SHP77 (cell line): ENCODE measurements at regions not wholly inside any gene's neighbourhood (a gene's known extent, or its start where the extent isn't known, plus 50 kb on each side); places are given as distances from the start of the nearest gene placed in this dataset.

ENCODE experiments used
- DNase-seq, 2 experiments: peaks; one replicate each; lab custom pipeline; 2025; lab: John Stamatoyannopoulos, UW

DNA sequence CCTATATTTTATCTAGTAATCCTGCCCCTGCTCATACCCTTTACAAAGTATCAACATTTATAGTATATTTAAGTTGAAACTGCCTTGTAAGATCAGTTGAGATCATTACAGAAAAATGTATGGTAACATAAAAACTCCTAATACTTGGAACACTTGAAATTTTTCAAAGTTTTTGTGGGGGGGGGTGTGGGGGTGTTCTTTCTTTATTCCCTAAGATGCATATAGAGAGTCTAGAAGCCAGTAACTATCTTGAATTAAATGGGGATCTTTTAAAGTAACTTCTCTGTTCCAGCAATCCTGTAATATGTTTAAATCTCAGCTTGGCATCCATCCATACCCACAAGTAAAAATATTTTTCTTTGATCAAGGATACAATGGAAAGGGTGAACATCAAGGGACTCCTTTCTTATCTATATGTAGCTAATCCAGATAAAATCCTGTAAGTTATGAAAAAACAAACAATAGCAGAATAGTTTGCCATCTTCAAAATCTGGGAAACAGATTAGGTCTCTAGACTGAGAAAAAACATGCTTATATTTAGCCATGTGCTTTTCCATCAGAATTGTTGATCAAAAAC lies 455.3 kb downstream of the MEIS1 start:
- DNase-seq = no peak

DNA sequence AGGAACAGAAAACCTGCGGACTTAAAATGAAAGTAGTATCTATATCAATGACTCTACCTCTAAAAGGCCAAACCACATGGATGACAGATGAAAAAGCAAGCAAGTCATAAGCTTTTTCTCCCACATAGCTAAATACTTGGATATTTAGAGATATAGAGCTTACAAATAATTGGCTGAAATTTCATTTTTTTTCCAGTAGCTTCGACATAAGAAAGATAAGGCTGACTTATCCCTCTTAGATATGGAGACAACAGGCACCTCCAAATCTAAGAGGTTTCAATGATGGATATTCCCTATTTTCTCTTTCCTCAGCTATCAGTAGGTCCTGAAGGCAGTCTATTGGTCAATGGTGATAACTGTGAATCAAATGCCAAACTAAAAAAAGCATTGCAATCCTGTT lies 460.3 kb downstream of the MEIS1 start:
- DNase-seq = no peak

DNA sequence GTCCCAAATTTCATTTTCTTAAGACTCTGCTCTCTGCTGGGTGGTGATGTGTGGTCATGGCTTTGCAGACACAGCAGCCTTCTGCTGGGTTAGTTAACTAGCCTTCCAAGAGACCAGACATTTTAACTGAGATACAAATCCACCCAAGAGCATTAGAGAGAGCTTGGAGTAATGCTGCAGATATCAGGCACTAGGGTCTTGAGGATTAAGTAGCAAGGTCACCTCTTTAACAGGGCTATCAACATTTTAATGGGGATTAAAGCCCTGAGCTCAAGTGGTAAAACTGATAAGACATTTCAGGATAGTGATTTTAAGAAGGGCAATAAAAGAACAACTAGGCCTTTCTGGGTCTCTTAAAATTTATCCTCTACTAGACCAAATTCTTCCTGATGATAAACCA lies 461.2 kb downstream of the MEIS1 start:
- no peak for DNase-seq

DNA sequence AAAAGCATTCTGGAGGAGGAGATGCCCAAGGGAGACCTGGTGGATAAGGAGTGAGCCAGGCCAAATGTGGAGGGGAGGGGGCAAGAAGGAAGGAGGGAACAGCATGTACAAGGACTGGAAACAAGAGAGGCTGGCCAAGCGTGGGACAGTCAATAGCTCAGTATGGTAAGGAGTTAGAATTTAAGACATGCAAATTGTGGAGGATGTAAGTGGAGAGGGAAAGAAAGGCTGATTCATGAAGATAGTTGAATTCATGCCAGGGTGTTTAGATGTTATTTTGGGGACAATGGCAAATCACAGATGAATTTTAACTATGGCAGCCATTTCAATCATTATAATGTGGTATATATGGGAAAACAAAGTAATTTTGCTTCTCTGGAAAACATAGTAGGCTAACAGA lies 462.3 kb downstream of the MEIS1 start:
- no peak for DNase-seq

DNA sequence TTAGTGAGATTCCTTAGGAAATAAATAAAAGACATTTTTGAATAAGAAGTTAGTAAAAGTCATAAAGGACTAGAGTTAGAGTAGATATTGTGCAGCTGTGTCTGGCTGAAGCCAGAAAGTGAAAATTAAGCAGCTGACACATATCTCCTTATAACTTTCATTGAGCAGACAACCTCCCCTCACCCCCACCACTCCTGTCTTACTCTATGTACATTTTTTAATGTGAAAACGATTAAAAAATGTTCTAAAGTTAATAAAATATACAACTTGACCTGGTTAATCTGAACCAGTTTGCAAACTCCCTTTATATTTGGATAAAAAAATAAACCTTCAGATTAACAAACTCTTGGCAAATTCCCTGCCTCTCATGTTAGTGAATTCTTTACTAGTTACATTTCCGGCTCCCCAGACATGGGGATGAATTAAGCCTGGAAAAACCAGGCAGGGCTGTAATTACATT lies 462.8 kb downstream of the MEIS1 start:
- DNase-seq = no peak

DNA sequence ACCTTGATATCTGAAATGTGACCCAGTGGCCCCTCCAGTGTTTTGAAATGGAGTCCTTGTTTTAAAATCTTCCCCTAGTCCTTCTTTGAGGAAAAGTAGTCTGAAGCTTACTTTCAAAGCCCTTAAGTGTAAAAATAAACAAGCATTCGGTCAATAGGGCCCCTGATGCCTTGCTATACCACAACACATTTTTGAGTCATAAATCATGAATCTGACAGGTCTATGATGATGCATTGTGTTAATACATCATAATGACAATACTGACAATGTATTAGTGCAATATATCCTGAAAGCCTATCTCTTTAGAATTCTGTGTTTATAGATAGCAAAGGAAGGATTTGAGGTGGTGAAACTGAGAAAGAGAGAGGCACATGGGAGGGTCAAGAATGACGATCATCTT lies 464.2 kb downstream of the MEIS1 start:
- no peak for DNase-seq

DNA sequence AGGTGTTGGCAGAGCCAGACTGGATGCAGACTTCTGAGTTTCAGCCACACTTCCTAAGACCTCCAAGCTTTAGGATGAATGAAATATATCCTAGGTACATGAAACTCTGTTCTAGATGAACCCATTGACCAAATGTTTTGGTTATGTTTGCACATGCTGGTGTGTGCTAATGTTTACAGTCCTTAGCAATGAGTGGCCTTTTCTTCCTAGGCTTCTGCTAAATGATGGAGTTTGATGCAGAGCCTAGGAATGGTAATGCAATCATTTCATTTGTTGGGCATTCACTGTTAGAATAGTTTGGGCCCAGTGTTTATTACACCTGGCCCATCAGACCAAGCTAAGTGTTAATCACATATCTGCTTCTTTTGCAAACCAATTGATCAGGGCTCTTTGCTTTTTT lies 464.7 kb downstream of the MEIS1 start:
- no peak for DNase-seq

DNA sequence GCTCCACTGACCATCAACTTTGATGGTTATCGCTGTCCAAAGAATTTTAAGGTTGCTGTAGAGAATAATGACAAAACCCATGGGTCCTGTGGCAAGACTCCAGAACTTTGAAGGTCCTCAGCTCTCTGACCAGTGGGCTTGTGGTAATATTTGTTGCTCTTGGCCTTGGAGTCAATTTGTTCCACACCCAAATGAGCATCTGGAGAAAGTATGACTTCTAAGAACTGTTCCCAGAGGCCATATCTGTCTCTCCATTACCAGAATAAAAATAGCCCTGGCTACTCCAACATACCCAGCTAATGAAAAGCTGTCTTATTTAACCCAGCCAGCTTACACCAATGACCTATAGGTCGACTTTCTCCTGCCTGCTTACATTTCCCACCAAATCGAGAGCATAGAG lies 466.4 kb downstream of the MEIS1 start:
- DNase-seq = no peak

DNA sequence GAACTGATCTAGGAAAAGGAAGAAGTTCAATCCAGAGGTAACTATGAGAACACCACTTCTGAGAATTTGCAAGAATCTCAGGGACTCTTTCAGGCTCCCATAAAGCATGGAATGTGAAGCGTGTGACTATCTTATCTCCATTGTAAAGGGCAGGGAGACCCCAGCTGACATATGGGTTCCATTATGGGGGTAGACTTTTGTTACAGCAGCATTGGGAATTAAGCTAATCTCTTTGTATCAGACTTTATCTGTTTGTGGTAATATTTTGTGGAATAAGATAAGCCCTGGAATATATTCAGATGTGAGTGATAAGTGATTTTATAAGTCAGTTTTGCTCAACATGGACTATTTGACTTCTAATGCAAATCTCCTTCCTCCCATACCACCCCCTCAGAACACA lies 468.3 kb downstream of the MEIS1 start:
- no peak for DNase-seq

DNA sequence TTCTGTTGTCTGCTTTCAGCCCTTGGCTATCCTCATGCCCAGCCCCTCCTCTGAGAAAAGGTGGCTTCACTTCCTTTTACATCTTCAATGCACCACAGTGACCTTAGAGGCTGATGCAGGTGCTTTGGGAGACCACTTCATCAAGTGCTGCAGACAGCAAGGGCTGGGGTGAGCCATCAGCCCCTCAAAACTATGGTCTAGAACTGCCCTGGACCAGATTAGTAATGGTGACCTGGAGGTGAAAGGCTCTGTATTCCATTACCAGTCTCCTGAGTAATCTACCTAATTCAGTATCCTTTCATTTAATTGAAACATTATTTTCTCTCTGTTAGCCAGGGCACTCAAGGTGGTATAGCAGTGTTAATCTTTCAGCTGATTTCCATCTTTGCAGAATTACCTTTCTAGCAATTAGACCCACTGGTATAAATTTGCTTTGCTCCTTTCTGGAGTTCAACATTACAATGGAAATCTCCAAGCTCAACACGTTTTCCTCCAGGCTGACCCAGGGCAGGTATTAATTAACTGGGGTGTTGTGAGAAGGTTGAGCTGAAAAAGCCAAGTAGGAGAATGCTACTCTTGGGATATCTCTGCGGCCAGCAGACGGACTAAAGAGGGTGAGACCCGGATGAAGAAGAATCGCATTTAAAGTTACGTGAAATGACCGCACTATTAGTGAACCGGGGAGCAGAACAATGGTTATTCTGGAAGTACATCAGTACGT lies 469.0 kb downstream of the MEIS1 start:
- DNase-seq = no peak

DNA sequence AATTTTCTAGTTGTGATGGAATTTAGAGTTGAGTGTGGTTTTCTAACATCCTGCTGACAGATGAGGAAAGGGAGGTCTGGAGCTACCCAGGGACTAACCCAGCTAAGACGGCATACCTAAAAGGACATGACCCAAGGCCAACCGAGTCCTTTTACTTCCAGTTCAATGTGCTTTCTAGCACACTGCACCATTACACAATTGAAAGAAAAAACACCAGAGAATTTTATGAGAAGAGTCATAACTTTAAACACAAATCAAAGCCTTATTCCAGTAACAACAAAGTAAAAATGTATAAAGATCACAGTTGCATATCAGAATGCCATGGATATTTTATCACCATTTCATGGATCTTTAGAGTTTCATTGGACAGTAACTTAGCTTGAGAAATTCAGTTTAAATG lies 480.3 kb downstream of the MEIS1 start:
- no peak for DNase-seq

DNA sequence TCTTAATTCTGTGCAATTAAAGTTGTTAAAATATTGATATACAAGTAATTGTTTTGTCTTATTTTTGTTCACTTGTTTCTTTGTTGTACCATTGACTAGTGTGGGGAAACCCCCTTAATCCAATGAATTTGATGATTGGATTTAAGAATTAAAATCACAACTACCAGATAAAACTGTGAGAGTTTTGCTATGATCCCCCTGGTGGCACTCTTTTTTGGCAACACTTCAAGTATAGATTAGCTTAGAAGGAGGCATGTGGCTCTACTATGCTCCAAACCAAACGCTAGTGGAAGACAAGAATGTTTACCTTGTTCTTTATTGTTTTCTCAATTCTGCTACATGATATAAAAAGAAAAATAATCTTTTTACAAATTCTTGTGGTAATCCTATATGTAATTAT lies 477.8 kb upstream of the ETAA1 start:
- no peak for DNase-seq

DNA sequence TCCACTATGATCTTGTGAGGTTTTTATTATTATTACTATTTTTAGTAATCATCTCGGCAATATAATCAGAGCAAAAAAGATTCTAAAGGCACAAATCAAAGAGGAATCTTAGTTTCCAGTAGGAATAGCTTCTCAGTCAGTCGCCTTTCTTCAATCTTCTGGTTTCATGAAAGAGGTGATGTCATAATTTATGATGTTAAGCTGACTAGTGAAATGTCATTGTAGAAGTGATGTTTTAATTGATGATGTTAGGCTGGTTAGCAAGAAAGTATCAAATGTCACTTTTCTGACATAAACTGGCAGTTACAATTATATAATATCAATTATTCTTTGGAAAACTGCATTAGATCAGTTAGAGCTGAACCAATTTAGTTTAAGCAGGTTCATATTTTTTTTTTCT lies 476.7 kb upstream of the ETAA1 start:
- no peak for DNase-seq

DNA sequence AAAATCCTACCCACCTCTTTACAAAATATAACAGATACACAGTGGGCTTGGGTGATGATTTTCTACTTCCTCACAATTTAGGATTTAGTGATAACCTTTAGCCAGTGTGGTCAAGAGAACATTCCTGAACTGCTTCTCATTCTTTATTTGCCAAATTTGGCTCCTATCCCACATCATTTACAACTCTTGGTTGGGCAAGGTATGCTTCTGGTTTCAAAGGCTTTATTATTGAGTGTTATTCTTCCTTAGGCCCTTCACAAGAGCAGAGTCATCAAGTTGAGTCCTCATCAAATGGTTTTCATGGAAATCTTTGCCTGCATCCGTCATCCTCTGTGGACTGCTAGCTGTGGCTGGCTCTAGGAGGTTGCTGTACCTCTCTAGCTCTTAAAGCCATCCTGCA lies 472.0 kb upstream of the ETAA1 start:
- no peak for DNase-seq

DNA sequence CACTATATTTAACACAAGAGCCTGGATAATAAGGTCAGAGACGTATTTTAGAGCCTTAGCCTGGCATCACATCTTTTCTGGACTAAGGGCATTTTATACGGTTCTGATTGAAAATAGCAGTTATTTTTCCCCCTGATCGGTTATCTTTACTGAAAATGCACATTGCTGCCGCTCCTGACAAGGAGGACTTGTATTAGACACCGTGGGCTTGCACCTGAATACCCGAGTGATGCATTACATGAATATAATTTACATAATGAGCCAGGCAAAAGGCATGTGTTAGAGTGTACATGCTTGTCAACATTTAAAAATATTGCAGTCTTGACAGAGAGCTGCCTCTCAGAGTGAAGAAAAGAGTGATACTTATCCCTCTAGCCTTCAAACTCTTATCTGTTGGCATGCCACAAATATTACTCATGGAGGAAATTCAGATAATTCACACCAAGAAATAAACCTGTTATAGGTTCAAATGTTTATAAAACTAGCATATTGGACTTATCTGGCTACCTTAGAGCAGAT lies 470.5 kb upstream of the ETAA1 start:
- DNase-seq = no peak

DNA sequence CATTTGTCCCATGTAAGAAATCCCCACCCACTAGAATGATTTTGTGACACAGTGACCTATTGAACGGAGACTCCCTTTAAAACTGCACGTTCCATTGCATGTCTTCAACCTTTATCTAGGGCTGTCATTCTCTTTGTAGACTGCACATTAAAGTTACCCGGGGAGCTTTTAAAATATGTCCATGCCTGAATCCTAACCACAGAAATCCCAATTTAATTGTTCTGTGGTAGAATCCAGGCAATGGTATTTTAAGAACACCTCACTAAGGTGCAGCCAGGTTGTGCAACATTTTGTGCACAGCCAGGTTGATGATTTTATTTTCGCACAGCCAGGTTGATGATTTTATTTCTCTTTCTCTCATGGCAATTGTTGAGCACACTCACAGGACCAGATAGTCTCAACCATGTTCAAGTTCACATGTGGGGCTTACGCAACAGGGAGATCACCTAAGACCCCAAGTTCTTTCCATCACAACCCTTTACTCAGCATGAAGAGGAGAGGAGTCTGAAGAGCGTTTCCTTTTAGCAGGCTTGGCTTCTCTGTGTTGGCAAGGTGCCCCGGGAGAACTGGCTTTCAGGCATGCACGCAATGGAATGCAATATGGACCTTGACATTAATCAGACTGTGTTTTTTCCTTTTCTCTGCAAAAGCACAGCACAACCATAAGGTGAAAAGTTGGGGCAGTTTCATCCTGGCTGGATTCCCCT lies 467.3 kb upstream of the ETAA1 start:
- DNase-seq = no peak

DNA sequence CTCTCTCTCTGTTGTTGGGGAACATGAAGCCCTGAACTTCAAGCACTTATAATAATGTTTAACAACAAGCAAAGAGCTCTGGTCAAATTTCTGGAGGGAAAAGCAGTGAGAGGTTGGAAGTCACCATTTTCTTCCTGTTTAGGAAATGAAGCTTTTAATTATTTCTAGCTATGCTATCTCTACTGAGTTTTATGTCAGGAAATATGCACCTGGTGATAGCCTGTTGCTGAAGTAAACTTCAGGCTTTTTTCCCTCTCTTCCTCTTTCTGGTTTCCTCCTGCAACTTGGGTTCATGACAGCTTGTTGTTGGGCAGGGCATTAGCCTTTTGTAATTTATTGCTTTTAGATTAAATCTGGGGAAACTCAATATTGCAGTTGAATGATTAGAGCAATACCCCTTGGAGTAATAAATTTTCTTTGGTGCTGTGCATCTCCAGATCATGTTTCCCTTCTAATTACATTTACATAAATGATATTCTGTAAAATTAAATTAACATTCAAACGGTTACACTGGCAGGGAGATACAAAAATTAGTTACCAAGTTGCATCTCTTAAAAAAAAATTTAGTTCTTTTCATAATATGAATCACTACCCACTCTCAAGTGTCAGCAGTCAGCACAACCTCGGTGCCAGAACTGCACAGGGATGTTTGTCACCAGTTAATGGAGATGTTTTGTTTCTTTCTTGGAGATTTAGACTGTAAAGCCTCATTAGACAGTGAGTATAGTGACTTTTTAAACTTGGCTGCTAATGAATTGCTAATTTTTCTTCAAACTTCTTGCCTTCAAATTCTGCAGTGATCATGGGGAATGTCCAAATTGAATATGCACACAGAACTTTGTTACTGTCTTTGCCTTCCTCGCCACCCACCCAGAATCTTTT lies 466.6 kb upstream of the ETAA1 start:
- no peak for DNase-seq

DNA sequence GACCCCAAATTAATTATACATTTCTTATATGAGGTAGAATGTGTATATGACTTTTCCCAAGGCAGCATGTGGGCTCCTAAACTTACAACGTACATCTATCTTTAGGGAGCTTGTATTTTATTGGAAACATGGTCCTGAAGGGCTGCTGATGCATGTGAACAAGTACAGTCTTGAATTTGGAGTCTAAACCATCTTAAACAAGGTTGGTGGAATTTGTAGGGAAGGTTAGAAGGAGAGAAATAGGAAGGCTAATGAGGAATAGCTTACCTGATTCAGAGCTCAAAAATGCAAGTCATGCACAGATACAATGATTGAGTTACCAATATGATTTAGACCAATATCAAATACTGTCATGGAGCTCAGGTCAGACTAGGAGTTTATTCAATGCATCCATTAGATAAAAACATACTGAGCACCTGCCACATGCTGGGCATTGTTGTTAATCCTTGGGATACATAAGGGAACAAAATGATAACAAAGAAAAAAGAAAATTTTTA lies 458.6 kb upstream of the ETAA1 start:
- DNase-seq = no peak

DNA sequence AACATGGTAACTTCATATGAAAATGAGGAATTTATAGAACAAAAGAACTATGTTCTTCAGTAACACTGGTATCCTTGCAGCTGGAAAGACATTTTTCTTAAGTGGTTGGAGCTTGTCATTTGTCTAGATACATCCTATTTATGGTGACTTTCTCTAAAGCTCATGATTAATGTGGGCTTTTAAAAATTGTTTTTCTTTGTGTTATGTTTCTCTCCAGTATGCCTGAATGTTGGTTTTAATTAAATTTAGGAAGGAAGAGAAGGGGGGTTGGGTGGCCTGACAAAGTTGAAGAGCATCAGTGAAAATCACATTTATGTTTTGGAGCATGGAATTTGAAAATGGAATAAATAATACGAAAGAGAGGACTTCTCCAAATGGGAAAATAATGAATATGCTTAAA lies 457.1 kb upstream of the ETAA1 start:
- DNase-seq = no peak

DNA sequence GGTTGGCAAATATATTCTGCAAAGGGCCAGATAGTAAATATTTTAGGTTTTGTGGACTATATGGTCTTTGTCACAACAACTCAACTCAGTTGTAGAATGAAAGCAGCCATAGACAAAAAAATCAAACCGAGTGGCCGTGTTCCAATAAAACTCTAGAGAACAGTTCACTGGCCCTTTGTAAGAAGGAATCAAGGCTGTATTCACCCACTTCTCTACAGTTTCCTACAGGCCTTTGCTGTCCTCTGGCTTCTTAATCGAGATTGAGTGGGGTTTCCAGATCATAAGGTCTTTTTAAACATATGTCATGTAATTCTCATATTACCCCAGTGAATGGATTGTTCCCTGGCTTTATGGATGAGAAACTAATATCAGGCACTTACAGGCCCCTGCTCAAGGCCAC lies 448.9 kb upstream of the ETAA1 start:
- DNase-seq = no peak

DNA sequence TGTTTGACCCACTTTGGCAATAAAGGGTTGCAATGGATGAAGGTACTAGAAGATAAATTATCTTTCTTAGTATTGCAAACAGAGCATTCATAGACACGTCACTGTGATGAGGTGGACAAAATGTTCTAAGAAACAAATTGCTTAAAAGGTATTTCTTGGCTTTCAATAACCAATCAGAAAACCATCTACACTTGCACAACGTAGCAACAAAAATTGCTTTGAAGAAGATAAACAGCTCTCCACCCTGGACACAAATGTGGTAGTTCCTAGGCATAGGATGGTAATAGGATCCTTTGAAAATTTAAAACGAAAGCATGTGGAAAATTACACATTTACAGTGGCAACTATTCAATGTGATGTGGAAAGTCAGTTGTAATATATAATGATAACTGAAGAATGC lies 439.9 kb upstream of the ETAA1 start:
- DNase-seq = no peak

DNA sequence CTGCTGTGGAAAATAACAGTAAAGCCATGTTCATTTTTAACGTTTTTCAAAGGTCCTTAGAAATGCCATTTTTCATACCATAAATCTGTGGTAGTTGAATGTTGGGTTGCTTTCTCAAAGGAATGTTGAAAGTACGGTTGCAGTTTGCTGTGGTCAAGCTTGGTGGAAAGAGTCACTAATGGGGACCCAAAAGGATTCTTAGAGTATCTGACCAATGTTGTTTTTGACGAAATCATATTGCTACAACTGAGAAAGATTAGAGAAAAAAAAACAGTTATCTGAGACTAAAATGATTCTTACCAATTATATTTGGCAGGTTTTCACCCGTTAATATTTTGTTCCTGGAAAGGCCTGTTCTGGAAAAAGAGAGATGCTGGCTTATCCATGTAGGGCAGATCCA lies 439.5 kb upstream of the ETAA1 start:
- DNase-seq = no peak
